Activated CD4-positive, alpha-beta memory T cell treated with anti-CD3 and anti-CD28 coated beads, Interleukin-2, amount 10 ng/mL, durations not matched to agents 7 days and 5 days (primary cell): ENCODE measurements at regions not wholly inside any gene's neighbourhood (a gene's known extent, or its start where the extent isn't known, plus 50 kb on each side); places are given as distances from the start of the nearest gene placed in this dataset.

Experiments
- CTCF ChIA-PET: fragments of 350-600 bp; sonication (Branson Sonifier 250); formaldehyde crosslinking; loops from one replicate; lab custom pipeline; 2021; ENCODE audit warnings: antibody characterized with exemption, inconsistent platforms; lab: Charles Lee
- POLR2A ChIA-PET: fragments of 350-600 bp; sonication (Branson Sonifier 250); formaldehyde crosslinking; loops from one replicate; lab custom pipeline; 2021; ENCODE audit warnings: antibody characterized with exemption; lab: Charles Lee
- DNase-seq: peaks from one replicate; pipeline ENCODE4 v3.0.0-alpha.2; 2020
- H3K27ac Mint-ChIP-seq: one replicate; pipeline ENCODE4 v1.8.0; 2021; ENCODE audit warnings: mild to moderate bottlenecking, mixed read lengths
- H3K27me3 Mint-ChIP-seq: one replicate; pipeline ENCODE4 v1.8.0; 2021; ENCODE audit warnings: mixed read lengths
- H3K36me3 Mint-ChIP-seq: one replicate; pipeline ENCODE4 v1.8.0; 2021; ENCODE audit warnings: low read depth, mixed read lengths
- H3K4me1 Mint-ChIP-seq: one replicate; pipeline ENCODE4 v1.8.0; 2021; ENCODE audit warnings: mixed read lengths
- H3K4me3 Mint-ChIP-seq: one replicate; pipeline ENCODE4 v1.8.0; 2021; ENCODE audit warnings: mild to moderate bottlenecking, mixed read lengths
- H3K9me3 Mint-ChIP-seq: one replicate; pipeline ENCODE4 v1.8.0; 2021; ENCODE audit warnings: mixed read lengths

GRCh38 chr1:192749349-192749748, 59.5 kb upstream of the RGS2 start:
- CTCF ChIA-PET: interaction anchor here (0.7 kb wide), 1 partner anchor 10 kb away, joined by 3 read pairs; no protein-coding TSS in a partner anchor
- Mint-ChIP-seq H3K9me3 (peaks cover 5% of the 10 kb centered on the region), H3K36me3 (no peaks in the 10 kb centered on the region), H3K27ac (no peak overlapping the region), H3K27me3 (no peaks in the 10 kb centered on the region), H3K4me3 (no peak overlapping the region), H3K4me1 (no peaks in the 10 kb centered on the region)
- no peak for DNase-seq
- POLR2A ChIA-PET: no interaction called here

DNA sequence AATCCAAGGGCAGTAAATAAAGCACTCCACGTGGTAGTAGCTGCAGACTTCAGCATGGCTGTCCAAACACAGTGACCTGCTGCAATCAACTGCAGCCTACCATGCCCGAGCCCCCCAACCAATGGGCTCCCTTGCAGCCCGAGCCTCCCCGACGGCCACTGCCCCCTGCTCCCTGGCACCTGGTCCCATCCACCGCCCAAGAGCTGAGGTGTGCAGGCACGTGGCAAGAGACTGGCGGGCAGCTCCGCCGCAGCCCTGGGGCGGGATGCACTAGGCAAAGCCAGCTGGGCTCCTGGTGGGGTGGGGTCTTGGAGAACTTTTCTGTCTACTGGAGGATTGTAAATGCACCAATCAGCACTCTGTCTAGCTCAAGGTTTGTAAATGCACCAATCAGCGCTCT, 57.6 kb upstream of the RGS2 start:
- H3K36me3 Mint-ChIP-seq: no peaks in the 10 kb centered on the region
- no peak overlapping the region for H3K27ac Mint-ChIP-seq
- no peak overlapping the region for H3K4me3 Mint-ChIP-seq
- POLR2A ChIA-PET: no interaction called here
- peaks cover 5% of the 10 kb centered on the region for H3K9me3 Mint-ChIP-seq
- no peaks in the 10 kb centered on the region for H3K4me1 Mint-ChIP-seq
- CTCF ChIA-PET: no interaction called here
- no peak for DNase-seq
- H3K27me3 Mint-ChIP-seq: no peaks in the 10 kb centered on the region

GRCh38 chr1:192756314-192756713, 52.5 kb upstream of the RGS2 start:
- H3K36me3 Mint-ChIP-seq: no peaks in the 10 kb centered on the region
- ChIA-PET CTCF (no interaction called here), POLR2A (no interaction called here)

GRCh38 chr1:192756847-192757246, 52.0 kb upstream of the RGS2 start:
- no peak for DNase-seq
- ChIA-PET POLR2A (no interaction called here), CTCF (no interaction called here)
- Mint-ChIP-seq H3K4me1 (no peaks in the 10 kb centered on the region), H3K27me3 (peaks cover 15% of the 10 kb centered on the region), H3K27ac (no peak overlapping the region), H3K36me3 (no peaks in the 10 kb centered on the region), H3K9me3 (peaks cover 2% of the 10 kb centered on the region), H3K4me3 (no peak overlapping the region)

More at GRCh38 chr1:192756314-192756713, 52.5 kb upstream of the RGS2 start:
- no peak for DNase-seq
- Mint-ChIP-seq H3K27ac (no peak overlapping the region), H3K4me3 (no peak overlapping the region), H3K4me1 (no peaks in the 10 kb centered on the region), H3K27me3 (peaks cover 15% of the 10 kb centered on the region), H3K9me3 (peaks cover 5% of the 10 kb centered on the region)

GRCh38 chr1:192758492-192758891, 50.3 kb upstream of the RGS2 start:
- Mint-ChIP-seq H3K4me3 (no peak overlapping the region), H3K4me1 (peaks cover 9% of the 10 kb centered on the region), H3K9me3 (no peaks in the 10 kb centered on the region), H3K27ac (no peak overlapping the region), H3K27me3 (peaks cover 16% of the 10 kb centered on the region), H3K36me3 (no peaks in the 10 kb centered on the region)
- POLR2A ChIA-PET: no interaction called here
- CTCF ChIA-PET: interaction anchor here (0.6 kb wide), 1 partner anchor 174 kb away, joined by 4 read pairs; no protein-coding TSS in a partner anchor
- DNase-seq: no peak
